Stimulated activated CD4-positive, alpha-beta T cell treated with anti-CD3 and anti-CD28 coated beads, Interleukin-1b, Interleukin-23, amount 100 ng/mL, for 24 hours (primary cell): ENCODE measurements at regions not wholly inside any gene's neighbourhood (a gene's known extent, or its start where the extent isn't known, plus 50 kb on each side); places are given as distances from the start of the nearest gene placed in this dataset.
"Not testable (repeated sequence)": the region's sequence is repeated elsewhere in the genome, so short reads cannot be mapped to it uniquely, and the experiment has no call there.

Source experiments
- DNase-seq, 4 experiments: peaks; one replicate each; pipeline ENCODE4 v3.0.0-alpha.2; 2020; ENCODE audit warnings: low read depth in 4 of 4, low spot score in 1 of 4

- no peak for DNase-seq
Measured at GRCh38 chr7:131803816-131804215, 247.4 kb upstream of the PODXL start.

GRCh38 chr7:131802195-131802864, 245.9 kb upstream of the PODXL start:
- DNase-seq: no peak

- DNase-seq: no peak
Measured at GRCh38 chr7:131800531-131800930, 244.1 kb upstream of the PODXL start.

DNA sequence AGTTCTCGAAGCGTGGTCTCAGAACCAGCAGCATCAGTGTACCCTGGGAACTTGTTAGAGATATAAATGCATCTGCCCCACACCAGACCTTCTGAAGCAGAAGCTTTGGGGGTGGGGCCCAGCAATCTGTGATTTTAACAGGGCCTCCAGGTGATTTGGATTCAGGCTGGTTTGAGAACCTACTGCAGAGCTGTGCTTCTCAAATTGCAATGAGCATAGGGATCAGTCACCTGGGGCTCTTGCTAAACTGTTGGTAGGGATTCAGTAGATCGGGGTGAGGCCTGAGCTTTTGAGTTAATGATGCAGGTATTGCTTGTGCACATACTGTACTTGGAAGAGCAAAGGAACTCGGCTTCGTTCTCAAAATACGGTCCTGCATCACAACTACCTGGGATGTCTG, 243.6 kb upstream of the PODXL start:
- no peak for DNase-seq

- no peak for DNase-seq
Measured at GRCh38 chr7:131797841-131798240, 241.4 kb upstream of the PODXL start.

DNA sequence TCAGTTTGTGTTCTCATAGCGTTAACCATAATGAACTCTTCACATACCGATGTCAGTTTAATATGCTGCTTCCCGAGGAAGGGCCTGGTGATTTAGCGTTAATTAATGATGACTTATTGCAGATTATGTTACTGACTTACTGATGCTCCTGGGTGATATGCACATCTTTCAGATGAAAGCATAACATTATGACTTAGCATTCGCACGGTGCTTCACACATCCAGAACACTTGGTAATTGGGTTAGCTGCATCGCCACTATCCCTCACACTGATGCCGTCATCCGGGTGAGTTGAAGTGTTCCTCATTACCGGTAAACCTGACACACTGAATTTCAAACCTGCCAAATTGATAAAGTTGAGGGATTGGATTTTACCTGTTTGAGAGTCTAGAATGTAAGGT, 239.0 kb upstream of the PODXL start:
- no peak for DNase-seq

DNA sequence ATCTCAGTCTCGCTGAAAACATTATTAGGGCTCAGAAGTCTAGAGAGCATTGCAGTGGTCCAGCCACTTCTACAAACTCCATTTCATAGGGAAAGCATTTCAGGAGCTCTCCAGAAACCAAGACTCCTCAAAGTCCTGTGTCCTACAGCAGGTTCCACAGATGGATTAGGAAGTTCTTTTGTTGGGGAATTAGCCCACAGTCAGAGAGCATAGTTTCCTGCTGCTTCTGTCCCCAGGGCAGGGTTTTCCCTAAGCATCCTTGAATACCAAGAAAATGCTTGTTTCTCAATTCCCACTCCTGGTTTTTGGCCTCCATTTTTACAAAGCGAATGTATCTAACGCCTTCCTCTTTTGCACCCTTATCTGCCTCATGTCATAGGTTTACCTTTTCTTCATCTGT, 235.9 kb upstream of the PODXL start:
- no peak for DNase-seq

DNA sequence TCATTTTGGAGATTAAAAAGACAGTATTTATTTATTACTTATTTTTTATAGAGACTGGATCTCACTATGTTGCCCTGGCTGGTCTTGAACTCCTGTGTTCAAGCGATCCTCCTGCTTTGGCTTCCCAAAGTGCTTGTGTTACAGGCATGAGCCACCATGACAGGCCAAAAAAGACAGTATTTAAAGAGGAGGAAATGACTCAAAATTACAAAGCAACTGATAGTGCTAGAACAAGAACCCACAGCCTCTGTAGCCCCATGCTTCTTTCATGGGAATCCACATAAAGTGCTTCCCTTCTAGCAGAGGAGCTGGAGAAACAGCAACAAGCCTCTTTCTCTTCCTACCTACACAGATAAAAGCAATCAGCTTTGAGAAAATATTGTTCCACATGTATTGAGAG, 230.7 kb upstream of the PODXL start:
- no peak for DNase-seq

DNA sequence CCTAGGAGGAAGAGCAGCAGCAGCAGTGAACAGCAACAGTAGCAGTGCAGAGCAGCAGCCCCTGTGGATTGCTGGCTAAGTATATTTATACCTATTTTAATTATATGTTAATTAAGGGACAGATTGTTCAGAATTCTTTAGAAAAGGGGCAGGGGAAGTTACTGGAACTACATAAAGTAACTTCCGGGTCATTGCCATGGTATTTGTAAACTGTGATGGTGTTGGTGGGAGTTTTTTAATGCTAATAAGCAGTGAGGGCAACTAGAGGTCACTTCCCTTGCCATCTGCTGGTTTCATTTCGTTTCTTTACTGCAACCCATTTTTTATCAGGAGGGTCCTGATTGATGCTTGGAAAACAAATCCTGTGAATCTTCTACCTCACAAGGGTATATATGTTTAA, 229.8 kb upstream of the PODXL start:
- no peak for DNase-seq

- no peak for DNase-seq
Measured at GRCh38 chr7:131778601-131779000, 222.2 kb upstream of the PODXL start.

DNA sequence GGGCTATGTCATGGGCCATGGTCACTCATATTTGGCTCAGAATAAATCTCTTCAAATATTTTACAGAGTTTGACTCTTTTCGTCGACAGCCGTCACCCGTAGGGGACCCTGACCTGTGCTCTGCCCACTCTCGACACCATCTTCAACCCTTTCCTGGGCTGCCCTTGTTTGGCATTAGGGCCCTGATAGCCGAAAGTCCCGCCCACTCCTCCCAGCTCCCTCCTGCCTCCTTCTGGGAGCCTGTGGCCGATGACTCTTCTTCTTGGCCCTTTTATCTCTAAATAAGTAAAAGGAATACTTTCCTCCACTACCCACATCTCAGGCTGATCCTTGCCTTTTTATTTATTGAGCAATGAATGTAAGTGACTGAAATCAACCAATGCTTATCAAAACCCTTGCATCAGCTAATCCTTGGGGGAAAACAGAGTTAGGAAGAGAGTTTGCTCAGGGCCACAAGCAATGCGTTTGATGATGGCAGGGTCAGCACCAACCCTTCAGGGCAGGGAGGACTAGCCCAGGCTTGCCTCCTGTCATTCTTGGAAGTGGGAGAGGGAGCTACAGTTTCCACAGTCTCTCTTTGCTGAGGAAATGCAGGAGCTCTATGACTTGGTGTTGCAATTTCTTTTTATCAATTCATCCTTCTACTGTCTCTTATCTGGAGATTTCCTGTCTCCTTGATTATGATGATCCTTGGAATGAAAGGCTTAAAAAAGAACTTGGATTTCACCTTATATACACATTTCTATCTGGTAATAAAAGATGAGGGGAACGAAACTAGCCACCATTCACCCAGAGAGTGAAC, 218.2 kb upstream of the PODXL start:
- DNase-seq: no peak

DNA sequence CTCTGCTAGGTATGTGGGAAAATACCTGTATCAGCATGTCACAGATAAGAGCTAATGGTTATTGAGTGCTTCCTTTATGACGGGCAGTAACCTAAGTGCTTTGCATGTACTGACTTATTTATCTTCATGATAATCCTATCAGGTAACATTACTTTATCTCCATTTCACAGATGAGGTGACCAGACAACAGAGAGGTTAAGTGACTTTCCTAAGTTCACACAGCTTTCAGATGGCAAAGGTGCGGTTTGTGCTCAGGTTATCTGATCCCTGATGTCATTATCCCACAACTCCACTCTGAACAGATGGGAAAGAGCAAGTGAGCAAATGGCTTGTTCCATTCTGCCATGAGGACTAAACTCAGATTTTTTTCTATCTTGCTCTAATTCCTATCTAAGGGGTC, 217.0 kb upstream of the PODXL start:
- no peak for DNase-seq

GRCh38 chr7:131769241-131769640, 212.8 kb upstream of the PODXL start:
- DNase-seq: no peak

GRCh38 chr7:131767591-131767990, 211.2 kb upstream of the PODXL start:
- DNase-seq: no peak

DNA sequence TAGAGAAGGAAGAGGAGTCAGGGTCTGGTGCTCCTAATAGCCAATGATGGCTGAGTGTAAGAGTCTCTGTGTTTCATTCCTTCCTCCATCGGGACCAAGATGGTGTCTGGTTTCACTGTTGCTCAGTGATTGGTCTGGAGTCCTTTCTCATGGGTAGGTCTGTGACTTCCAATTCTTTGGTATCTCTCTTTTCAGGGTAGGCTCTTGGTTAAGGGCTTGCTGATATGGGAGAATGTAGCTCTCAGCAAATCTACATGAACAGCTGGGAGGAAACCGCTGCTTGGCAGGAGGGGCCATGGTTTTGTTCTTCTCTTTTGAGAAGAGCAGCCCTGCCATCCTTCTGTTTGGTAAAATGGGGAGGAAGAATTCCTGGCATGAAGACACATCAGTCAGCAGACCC, 209.1 kb upstream of the PODXL start:
- no peak for DNase-seq

DNA sequence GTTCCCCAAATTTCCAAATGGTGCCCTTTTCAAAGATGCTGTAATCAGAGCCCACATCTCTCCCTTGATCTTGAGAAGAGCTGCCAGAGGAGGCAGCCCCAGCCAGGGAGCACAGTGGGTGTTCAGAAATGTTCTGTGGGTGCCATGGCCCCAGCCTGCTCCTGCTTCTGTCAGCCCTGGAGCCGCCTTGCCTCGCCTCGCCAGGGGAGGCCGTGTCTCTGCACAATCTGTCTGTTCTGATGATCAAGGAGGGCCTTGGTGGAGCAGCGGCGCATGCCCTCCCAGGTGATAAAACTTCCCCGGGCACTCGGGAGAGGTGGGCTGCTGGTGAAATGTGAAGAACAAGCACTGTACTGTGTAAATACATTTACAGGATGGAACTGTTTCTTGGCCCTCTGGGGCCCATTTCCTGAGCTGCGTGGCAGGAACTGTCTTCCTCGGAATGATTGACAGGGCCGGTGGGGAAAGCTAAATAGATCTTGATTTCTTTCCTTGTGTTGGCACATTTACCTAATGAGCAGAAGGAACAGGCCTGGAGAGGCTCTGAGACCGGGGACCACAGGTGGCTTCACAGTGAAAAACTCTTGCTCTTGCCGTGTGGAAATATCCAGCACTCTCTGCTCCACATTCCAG, 207.8 kb upstream of the PODXL start:
- DNase-seq: no peak

- DNase-seq: no peak
Measured at GRCh38 chr7:131762753-131763152, 206.3 kb upstream of the PODXL start.

DNA sequence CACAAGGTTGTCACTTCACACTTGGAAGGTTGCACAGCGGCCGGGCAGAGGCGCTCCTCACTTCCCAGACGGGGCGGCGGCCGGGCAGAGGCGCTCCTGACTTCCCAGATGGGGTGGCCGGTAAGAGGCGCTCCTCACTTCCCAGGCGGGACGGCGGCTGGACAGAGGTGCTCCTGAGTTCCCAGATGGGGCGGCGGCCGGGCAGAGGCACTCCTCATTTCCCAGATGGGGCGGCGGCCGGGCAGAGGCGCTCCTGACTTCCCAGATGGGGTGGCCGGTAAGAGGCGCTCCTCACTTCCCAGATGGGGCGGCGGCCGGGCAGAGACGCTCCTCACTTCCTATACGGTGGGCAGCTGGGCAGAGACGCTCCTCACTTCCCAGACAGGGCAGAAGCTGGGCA, 199.4 kb upstream of the PODXL start:
- DNase-seq: not testable (repeated sequence)

DNA sequence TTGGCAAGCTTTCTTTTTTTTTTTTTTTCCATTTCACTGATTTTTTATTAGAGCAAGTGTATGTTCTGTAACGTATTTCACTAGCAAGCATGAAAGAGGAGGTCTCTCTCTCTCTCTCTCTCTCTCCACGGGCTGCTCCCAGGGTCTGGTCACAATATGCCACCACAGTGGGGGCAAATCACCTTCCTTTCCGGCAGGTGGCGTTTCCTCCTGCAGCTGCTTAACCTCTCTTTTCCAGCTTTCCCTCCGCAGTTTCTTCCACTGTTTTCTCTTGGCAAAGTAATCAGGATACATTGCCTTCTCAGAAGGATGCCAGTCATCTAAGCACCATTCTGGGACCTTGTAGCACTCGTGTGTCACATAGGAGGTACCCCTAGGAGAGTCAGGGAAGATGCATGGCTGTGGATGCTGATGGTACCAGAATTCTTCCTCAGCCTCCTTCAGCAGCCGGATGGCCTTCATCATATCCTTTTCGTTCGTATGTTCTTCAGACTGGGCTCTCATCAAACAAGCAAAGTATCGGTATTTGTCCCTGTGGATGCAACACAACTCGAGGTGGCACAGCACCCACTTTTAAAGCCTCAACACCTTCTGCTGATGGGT, 197.3 kb upstream of the PODXL start:
- DNase-seq: no peak

GRCh38 chr7:131747658-131748232, 191.3 kb upstream of the PODXL start:
- no peak for DNase-seq

DNA sequence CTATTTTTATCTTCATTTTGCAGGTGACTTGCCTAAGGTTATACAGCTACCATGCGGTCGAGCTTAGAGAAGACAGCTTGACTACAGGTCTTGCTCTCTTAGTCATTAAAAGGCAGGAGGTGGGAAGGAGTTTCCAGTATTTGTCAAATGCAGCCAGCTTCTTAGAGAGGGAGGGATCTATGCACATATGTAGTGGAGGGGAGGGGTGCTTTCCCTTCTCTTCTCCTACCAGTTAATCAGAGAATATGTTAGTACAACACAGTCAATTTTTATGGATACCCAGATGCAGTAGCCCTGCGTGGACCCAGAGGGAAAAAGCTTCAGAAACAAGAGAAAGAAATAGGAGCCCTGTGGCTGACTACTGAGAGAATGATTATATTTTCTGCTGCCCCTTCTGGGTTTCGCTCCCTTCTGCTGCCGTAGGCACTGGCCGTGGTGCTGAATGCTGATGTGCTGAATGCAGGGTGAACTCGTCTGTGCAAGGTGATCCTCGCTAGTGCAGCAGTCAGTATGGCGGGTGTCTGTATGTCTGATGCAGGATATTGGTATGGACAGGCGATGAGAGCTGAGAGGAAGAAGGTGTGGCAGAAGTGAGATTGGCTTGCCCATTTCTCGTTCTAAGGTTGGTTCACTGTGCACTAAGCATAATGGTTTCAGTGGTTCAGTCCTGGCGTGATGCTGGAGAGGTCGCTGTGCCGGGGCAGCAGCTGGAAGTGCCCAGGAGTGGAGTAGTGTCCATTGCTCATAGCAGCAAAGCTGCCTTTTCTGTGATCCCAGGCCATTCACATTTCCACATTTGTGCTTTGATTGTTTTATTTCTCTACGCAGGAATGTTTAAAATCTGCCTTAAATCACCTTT, 189.2 kb upstream of the PODXL start:
- DNase-seq: no peak
